H1 (cell line): ENCODE measurements at regions not wholly inside any gene's neighbourhood (a gene's known extent, or its start where the extent isn't known, plus 50 kb on each side); places are given as distances from the start of the nearest gene placed in this dataset.

ENCODE experiments used
- CTCF ChIA-PET: fragments of 300-600 bp; sonication (Branson Sonifier 250); formaldehyde crosslinking; loops from one replicate; lab custom pipeline; 2021; ENCODE audit not compliant: partially characterized antibody; lab: Charles Lee
- POLR2A ChIA-PET: fragments of 300-600 bp; sonication (Branson Sonifier 250); formaldehyde crosslinking; loops from one replicate; lab custom pipeline; 2021; ENCODE audit warnings: inconsistent platforms; ENCODE audit not compliant: partially characterized antibody; lab: Charles Lee
- DNase-seq, 2 experiments: peaks; one replicate each; pipeline versions ENCODE4 v3.0.0 to v3.0.0-alpha.2; 2010 to 2022; ENCODE audit warnings: low spot score in 2 of 2, low read depth in 1 of 2, mixed read lengths in 1 of 2
- FAIRE-seq: peaks from 2 replicates; lab custom pipeline; 2011; peaks lifted over from hg19 to GRCh38; lab: Jason Lieb, UNC
- H2AFZ ChIP-seq: 2 replicates; pipeline ENCODE4 v1.8.1; 2012; ENCODE audit warnings: low read length, inconsistent platforms
- H2AK5ac ChIP-seq: 2 replicates; pipeline ENCODE4 v1.6.1; 2013; ENCODE audit warnings: low read depth, low read length
- H2BK120ac ChIP-seq: replicated peaks from 2 replicates; pipeline ENCODE3; 2013; ENCODE audit warnings: low read depth, low read length, inconsistent platforms
- H2BK12ac ChIP-seq: 2 replicates; pipeline ENCODE4 v1.6.1; 2013; ENCODE audit warnings: low read depth, low read length
- H2BK15ac ChIP-seq: 2 replicates; pipeline ENCODE4 v1.6.1; 2013; ENCODE audit warnings: low read length
- H2BK20ac ChIP-seq: 2 replicates; pipeline ENCODE4 v1.6.1; 2013; ENCODE audit warnings: low read length
- H2BK5ac ChIP-seq: 2 replicates; pipeline ENCODE4 v1.6.1; 2013; ENCODE audit warnings: low read depth, low read length
- H3K14ac ChIP-seq: 2 replicates; pipeline ENCODE4 v1.6.1; 2013; ENCODE audit warnings: inconsistent platforms; ENCODE audit not compliant: insufficient read length
- H3K18ac ChIP-seq: 2 replicates; pipeline ENCODE4 v1.6.1; 2013; ENCODE audit warnings: low read length; ENCODE audit errors: extremely low read depth
- H3K23ac ChIP-seq: 2 replicates; pipeline ENCODE4 v1.6.1; 2013; ENCODE audit warnings: inconsistent platforms; ENCODE audit not compliant: insufficient read length
- H3K23me2 ChIP-seq: 2 replicates; pipeline ENCODE4 v1.6.1; 2013; ENCODE audit warnings: low read depth, low read length
- H3K27ac ChIP-seq: 2 replicates; pipeline ENCODE4 v1.6.1; 2011; ENCODE audit warnings: low read depth, low read length, inconsistent platforms
- H3K27me3 ChIP-seq, 4 experiments: replicated peaks in 1 of 4; 1 replicate in 1 of 4; 2 replicates in 3 of 4; pipeline versions ENCODE4 v1.6.1 to v1.8.1; 2011 to 2013; ENCODE audit warnings: low read length in 3 of 4, mild to moderate bottlenecking in 3 of 4, inconsistent platforms in 2 of 4, mixed read lengths in 2 of 4, moderate library complexity in 1 of 4; ENCODE audit not compliant: control insufficient read depth in 3 of 4, insufficient read depth in 3 of 4; ENCODE audit errors: extremely low read depth in 1 of 4
- H3K36me3 ChIP-seq, 4 experiments: 2 replicates each; pipeline versions ENCODE4 v1.6.1 to v1.8.1; 2011 to 2013; ENCODE audit warnings: mild to moderate bottlenecking in 4 of 4, low read length in 3 of 4, moderate library complexity in 2 of 4, control low read depth in 1 of 4, inconsistent platforms in 1 of 4; ENCODE audit not compliant: insufficient read depth in 4 of 4, control insufficient read depth in 2 of 4
- H3K4ac ChIP-seq: replicated peaks from 2 replicates; pipeline ENCODE3; 2013; ENCODE audit warnings: low read length, low read depth, mixed read lengths, inconsistent platforms; ENCODE audit not compliant: insufficient read length
- H3K4me1 ChIP-seq, 4 experiments: replicated peaks in 1 of 4; 1 replicate in 1 of 4; 2 replicates in 3 of 4; pipeline versions ENCODE4 v1.6.1 to v1.8.1; 2011 to 2013; ENCODE audit warnings: low read length in 3 of 4, inconsistent platforms in 2 of 4, mixed read lengths in 1 of 4; ENCODE audit not compliant: insufficient read depth in 4 of 4, control insufficient read depth in 3 of 4
- H3K4me2 ChIP-seq, 2 experiments: 2 replicates each; pipeline versions ENCODE4 v1.6.1 to v1.8.1; 2011 to 2013; ENCODE audit warnings: low read depth in 2 of 2, low read length in 2 of 2, control low read depth in 1 of 2, inconsistent platforms in 1 of 2, mild to moderate bottlenecking in 1 of 2; ENCODE audit not compliant: insufficient read depth in 1 of 2
- H3K4me3 ChIP-seq, 4 experiments: fragments of 200-600, 300-600 bp in 1 of 4; sonication (generic), shearing (Covaris generic), sonication (Bioruptor Twin) in 1 of 4; 2 replicates each; pipeline versions ENCODE4 v1.5.1 to v1.8.1; 2011 to 2016; ENCODE audit warnings: low read length in 4 of 4, low read depth in 3 of 4, control low read depth in 2 of 4, inconsistent platforms in 2 of 4, mild to moderate bottlenecking in 2 of 4, mixed read lengths in 1 of 4, moderate library complexity in 1 of 4; ENCODE audit not compliant: insufficient read depth in 2 of 4; ENCODE audit errors: extremely low read depth in 1 of 4
- H3K56ac ChIP-seq: replicated peaks from 2 replicates; pipeline ENCODE3; 2013; ENCODE audit warnings: low read depth, mild to moderate bottlenecking, mixed read lengths, low read length, inconsistent platforms; ENCODE audit not compliant: insufficient read length
- H3K79me1 ChIP-seq: 2 replicates; pipeline ENCODE4 v1.6.1; 2013; ENCODE audit warnings: low read depth, low read length, control low read depth
- H3K79me2 ChIP-seq, 2 experiments: 2 replicates each; pipeline versions ENCODE4 v1.6.1 to v1.8.1; 2012 to 2013; ENCODE audit warnings: low read length in 2 of 2, mild to moderate bottlenecking in 2 of 2, inconsistent platforms in 1 of 2; ENCODE audit not compliant: insufficient read depth in 2 of 2, control insufficient read depth in 1 of 2
- H3K9ac ChIP-seq, 4 experiments: replicated peaks in 1 of 4; 1 replicate in 1 of 4; 2 replicates in 3 of 4; pipeline versions ENCODE4 v1.6.1 to v1.8.1; 2011 to 2013; ENCODE audit warnings: low read depth in 3 of 4, low read length in 3 of 4, control low read depth in 2 of 4, mild to moderate bottlenecking in 2 of 4, moderate library complexity in 2 of 4, inconsistent platforms in 1 of 4; ENCODE audit errors: extremely low read depth in 1 of 4
- H3K9me3 ChIP-seq, 2 experiments: 2 replicates each; pipeline versions ENCODE4 v1.6.1 to v1.8.1; 2012 to 2013; ENCODE audit warnings: mild to moderate bottlenecking in 2 of 2, moderate library complexity in 2 of 2, control low read depth in 1 of 2, inconsistent platforms in 1 of 2, low read depth in 1 of 2, low read length in 1 of 2, mixed read lengths in 1 of 2; ENCODE audit not compliant: insufficient read depth in 2 of 2
- H4K20me1 ChIP-seq, 2 experiments: replicated peaks in 1 of 2; 2 replicates each; pipeline versions ENCODE3 to v1.8.1; 2011 to 2013; ENCODE audit warnings: inconsistent platforms in 2 of 2, low read length in 2 of 2, mild to moderate bottlenecking in 1 of 2; ENCODE audit not compliant: insufficient read depth in 2 of 2, control insufficient read depth in 1 of 2
- H4K5ac ChIP-seq: 2 replicates; pipeline ENCODE4 v1.6.1; 2013; ENCODE audit warnings: low read length, low read depth, mixed read lengths, inconsistent platforms; ENCODE audit not compliant: insufficient read length
- H4K8ac ChIP-seq: 2 replicates; pipeline ENCODE4 v1.8.0; 2013; ENCODE audit warnings: mild to moderate bottlenecking, moderate library complexity, low read length, inconsistent platforms; ENCODE audit not compliant: insufficient read depth; ENCODE audit errors: extremely low read depth
- H4K91ac ChIP-seq: replicated peaks from 2 replicates; pipeline ENCODE3; 2013; ENCODE audit warnings: low read length, mixed read lengths, inconsistent platforms; ENCODE audit not compliant: insufficient read length
- BRCA1 ChIP-seq: IDR thresholded peaks from 2 replicates; pipeline ENCODE4 v1.6.1; 2012; ENCODE audit warnings: low read depth, low read length, improper control_type of control experiment
- CBX5 ChIP-seq: fragments of 300-800, 300-1000 bp; sonication (generic); IDR thresholded peaks from 2 replicates; pipeline ENCODE4 v1.7.1; 2016; ENCODE audit warnings: antibody characterized with exemption, low read length, low read depth
- EZH2 ChIP-seq: fragments of 200-600 bp; sonication (generic); IDR thresholded peaks from 2 replicates; pipeline ENCODE4 v1.7.1; 2012; ENCODE audit warnings: low read depth, mild to moderate bottlenecking, moderate library complexity, low read length, inconsistent platforms; ENCODE audit not compliant: severe bottlenecking
- SIX5 ChIP-seq: IDR thresholded peaks from 2 replicates; pipeline ENCODE4 v1.6.1; 2011; ENCODE audit warnings: mild to moderate bottlenecking, low read depth, low read length
- USF2 ChIP-seq: IDR thresholded peaks from 2 replicates; pipeline ENCODE4 v1.6.1; 2011; ENCODE audit warnings: low read length, improper control_type of control experiment
- YY1 ChIP-seq: IDR thresholded peaks from 2 replicates; pipeline ENCODE4 v1.6.1; 2011; ENCODE audit warnings: low read depth, mild to moderate bottlenecking, low read length
- WGBS, 2 experiments: shearing (Covaris generic) in 1 of 2; methylation state at CpG; one replicate each; pipeline versions ENCODE4 v1.1.6 to v1.1.7; 2013 to 2015; ENCODE audit warnings: low lambda C conversion rate in 2 of 2, mixed read lengths in 2 of 2, inconsistent platforms in 1 of 2, low coverage in 1 of 2, missing lambda C conversion rate in 1 of 2; ENCODE audit not compliant: insufficient replicate concordance in 2 of 2, insufficient coverage in 1 of 2, insufficient read length in 1 of 2; ENCODE audit errors: extremely low coverage in 1 of 2, missing lambda C conversion rate in 1 of 2; 5-methylcytosine and 5-hydroxymethylcytosine counted together

- Histone ChIP-seq H2BK15ac (no peak overlapping the region), H4K8ac (no peak overlapping the region), H3K27ac (no peak overlapping the region), H2AK5ac (no peak overlapping the region), H3K4me1 (peaks cover 0 to 3% (median 0%) of the 10 kb centered on the region in 4 experiments; a peak in 3 of 7 replicates), H2BK120ac (no peak overlapping the region), H3K56ac (no peak overlapping the region), H3K79me1 (no peaks in the 10 kb centered on the region), H3K4me2 (no peak overlapping the region), H3K27me3 (no peaks in the 10 kb centered on the region), H3K36me3 (no peaks in the 10 kb centered on the region), H4K5ac (no peak overlapping the region), H2BK5ac (no peak overlapping the region), H3K9ac (no peak overlapping the region), H3K18ac (no peak overlapping the region), H3K4me3 (no peak overlapping the region), H3K14ac (no peak overlapping the region), H3K79me2 (no peaks in the 10 kb centered on the region), H3K9me3 (peaks cover 0 to 7% of the 10 kb centered on the region in 2 experiments; a peak in 1 of 4 replicates), H2BK12ac (no peak overlapping the region), H4K91ac (no peak overlapping the region), H2AFZ (no peak overlapping the region), H3K23ac (no peak overlapping the region), H3K23me2 (no peaks in the 10 kb centered on the region), H3K4ac (no peak overlapping the region), H2BK20ac (no peak overlapping the region), H4K20me1 (no peaks in the 10 kb centered on the region)
- 100% methylated on average over 1 of the region's 1 CpG; no CpG with 5 or more reads in 1 of the 2 experiments for WGBS, 2 experiments
- FAIRE-seq (no peak), DNase-seq (no peak)
- POLR2A ChIA-PET: no interaction called here
- CTCF ChIA-PET: no interaction called here
- TF ChIP-seq BRCA1 (no peak), USF2 (no peak), CBX5 (no peak), YY1 (no peak), EZH2 (no peak), SIX5 (no peak)
Measured at GRCh38 chr10:65816536-65816935, 1109.3 kb upstream of the LRRTM3 start.
